ENCODE measurements at regions not wholly inside any gene's neighbourhood (a gene's known extent, or its start where the extent isn't known, plus 50 kb on each side); places are given as distances from the start of the nearest gene placed in this dataset.

DNA sequence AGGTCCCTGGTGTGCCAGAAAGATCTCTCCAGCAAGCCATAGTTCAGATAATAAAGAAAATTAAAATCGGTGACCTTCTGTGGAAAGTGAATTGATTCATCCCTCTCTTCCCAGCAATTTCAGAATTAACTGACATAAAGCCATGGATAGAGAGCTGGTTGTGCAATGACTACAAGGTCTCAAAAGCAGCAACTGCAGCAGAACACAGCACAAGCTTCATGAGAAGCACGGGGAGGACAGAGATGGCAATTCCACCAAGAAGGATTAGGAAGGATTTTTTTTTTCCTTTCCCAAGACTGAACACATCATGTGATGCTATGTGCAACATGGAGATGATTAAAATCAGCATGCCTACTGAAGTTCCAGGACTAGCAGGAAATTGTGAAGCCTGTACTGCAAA, 154.9 kb upstream of the PLEKHG7 start:
- TF ChIP-seq TBL1XR1 (IDR thresholded peaks at IDR 0.05; ENCODE audit: low read depth, low read length) (no peak), EP300 (IDR thresholded peaks at IDR 0.05; ENCODE audit: borderline replicate concordance in 1 of 2, control insufficient read depth in 1 of 2, low read depth in 2 of 2, low read length in 2 of 2) (no peak), ZBED1 (IDR thresholded peaks at IDR 0.05; ENCODE audit: borderline replicate concordance) (no peak), GABPA (IDR thresholded peaks at IDR 0.05; ENCODE audit: low read depth) (no peak), IKZF2 (IDR thresholded peaks at IDR 0.05) (no peak), ZZZ3 (IDR thresholded peaks at IDR 0.05; ENCODE audit: control insufficient read depth, insufficient read length, low read depth) (no peak), SP1 (IDR thresholded peaks at IDR 0.05; ENCODE audit: low read depth, low read length) (no peak), POU2F2 (IDR thresholded peaks at IDR 0.05; ENCODE audit: borderline replicate concordance, low read depth, low read length) (no peak)
- TF ChIP-seq, protein P1, sequence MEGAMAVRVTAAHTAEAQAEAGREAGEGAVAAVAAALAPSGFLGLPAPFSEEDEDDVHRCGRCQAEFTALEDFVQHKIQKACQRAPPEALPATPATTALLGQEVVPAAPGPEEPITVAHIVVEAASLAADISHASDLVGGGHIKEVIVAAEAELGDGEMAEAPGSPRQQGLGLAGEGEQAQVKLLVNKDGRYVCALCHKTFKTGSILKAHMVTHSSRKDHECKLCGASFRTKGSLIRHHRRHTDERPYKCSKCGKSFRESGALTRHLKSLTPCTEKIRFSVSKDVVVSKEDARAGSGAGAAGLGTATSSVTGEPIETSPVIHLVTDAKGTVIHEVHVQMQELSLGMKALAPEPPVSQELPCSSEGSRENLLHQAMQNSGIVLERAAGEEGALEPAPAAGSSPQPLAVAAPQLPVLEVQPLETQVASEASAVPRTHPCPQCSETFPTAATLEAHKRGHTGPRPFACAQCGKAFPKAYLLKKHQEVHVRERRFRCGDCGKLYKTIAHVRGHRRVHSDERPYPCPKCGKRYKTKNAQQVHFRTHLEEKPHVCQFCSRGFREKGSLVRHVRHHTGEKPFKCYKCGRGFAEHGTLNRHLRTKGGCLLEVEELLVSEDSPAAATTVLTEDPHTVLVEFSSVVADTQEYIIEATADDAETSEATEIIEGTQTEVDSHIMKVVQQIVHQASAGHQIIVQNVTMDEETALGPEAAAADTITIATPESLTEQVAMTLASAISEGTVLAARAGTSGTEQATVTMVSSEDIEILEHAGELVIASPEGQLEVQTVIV (IDR thresholded peaks at IDR 0.05; ENCODE audit: borderline replicate concordance, partially characterized antibody), result no peak

Measured in GM12878 (cell line).